WI38 (cell line): ENCODE measurements at regions not wholly inside any gene's neighbourhood (a gene's known extent, or its start where the extent isn't known, plus 50 kb on each side); places are given as distances from the start of the nearest gene placed in this dataset.
"Not testable (repeated sequence)": the region's sequence is repeated elsewhere in the genome, so short reads cannot be mapped to it uniquely, and the experiment has no call there.

Experiments used
- H3K4me3 ChIP-seq: 2 replicates; pipeline ENCODE4 v1.5.1; 2011; ENCODE audit warnings: low read depth, mild to moderate bottlenecking, control low read depth, low read length
- TF ChIP-seq, protein P1 (sequence below): IDR thresholded peaks from 2 replicates; pipeline ENCODE4 v1.5.1; 2012; ENCODE audit warnings: low read depth, mild to moderate bottlenecking, control low read depth, low read length

DNA sequence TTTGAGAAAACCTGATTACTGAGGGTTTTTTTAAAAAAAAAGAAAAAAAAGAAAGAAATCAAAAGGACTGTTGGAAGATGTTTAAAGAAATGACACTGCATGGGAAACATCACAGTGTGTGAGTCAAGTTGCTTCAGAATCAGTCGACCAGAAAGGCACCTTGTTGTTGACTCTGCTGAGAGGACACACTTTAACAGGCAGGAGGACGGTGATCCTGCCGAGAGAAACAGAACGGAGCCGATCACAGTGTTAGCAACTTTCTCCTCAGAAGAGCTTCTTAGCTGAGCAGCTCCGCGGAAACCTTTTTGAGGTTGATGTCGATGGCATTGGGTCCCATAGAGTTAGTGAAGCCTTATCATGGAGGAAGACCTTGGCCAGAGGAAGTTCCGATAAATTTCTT, 538.7 kb downstream of the RBFOX1 start:
- TF ChIP-seq, protein P1, sequence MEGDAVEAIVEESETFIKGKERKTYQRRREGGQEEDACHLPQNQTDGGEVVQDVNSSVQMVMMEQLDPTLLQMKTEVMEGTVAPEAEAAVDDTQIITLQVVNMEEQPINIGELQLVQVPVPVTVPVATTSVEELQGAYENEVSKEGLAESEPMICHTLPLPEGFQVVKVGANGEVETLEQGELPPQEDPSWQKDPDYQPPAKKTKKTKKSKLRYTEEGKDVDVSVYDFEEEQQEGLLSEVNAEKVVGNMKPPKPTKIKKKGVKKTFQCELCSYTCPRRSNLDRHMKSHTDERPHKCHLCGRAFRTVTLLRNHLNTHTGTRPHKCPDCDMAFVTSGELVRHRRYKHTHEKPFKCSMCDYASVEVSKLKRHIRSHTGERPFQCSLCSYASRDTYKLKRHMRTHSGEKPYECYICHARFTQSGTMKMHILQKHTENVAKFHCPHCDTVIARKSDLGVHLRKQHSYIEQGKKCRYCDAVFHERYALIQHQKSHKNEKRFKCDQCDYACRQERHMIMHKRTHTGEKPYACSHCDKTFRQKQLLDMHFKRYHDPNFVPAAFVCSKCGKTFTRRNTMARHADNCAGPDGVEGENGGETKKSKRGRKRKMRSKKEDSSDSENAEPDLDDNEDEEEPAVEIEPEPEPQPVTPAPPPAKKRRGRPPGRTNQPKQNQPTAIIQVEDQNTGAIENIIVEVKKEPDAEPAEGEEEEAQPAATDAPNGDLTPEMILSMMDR, result no peak
- no peak overlapping the region for H3K4me3 ChIP-seq

DNA sequence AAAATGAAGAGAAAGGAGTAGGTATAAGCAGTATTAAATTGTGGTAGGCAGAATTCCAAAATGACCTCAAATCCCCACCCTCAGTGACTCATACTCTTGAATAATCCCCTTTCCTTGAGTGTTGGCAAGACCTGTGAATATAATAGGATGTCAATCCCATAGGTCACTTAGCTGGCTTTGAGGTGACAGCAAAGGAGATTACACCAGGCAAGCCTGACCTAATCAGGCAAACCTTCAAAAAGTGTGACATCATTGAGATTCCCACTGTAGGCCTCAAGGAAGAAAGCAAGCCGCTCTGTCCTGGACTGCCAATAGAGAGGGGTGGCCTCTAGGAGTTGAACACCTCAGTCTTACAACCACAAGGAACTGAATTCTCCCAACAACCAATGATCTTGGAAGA, 535.2 kb downstream of the RBFOX1 start:
- no peak overlapping the region for H3K4me3 ChIP-seq
- TF ChIP-seq, protein P1, result no peak

DNA sequence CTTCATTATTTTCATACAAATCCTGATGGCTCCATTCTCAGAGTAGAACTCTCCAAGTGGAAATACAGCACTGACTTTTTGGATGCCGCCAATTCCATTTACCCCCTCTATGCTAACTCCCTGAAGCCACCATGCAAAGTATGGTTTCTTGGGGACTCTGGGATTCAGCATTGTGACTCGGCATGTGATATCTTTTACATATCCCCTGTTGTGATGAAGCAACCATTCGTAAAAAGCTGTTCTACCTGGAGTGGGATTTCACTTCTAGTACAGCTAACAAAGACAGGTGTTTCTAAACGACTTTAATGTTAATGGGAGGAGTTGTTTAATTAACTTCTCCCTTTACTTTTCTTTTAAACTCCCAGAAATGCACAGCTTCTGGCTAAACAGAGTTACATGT, 533.5 kb downstream of the RBFOX1 start:
- TF ChIP-seq, protein P1, result no peak
- H3K4me3 ChIP-seq, result no peak overlapping the region

DNA sequence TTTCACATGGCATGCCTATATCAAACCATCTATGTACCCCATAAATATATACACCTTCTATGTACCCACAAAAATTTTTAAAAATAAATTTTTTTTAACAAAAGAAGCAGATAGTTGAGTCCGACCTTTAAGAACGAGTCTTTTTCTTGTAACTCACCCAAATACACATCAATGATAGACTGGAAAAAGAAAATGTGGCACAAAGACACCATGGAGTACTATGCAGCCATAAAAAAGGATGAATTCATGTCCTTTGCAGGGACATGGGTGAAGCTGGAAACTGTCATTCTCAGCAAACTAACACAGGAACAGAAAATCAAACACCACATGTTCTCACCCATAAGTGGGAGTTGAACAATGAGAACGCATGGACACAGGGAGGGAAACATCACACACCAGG, 532.7 kb downstream of the RBFOX1 start:
- not testable (repeated sequence) for H3K4me3 ChIP-seq

DNA sequence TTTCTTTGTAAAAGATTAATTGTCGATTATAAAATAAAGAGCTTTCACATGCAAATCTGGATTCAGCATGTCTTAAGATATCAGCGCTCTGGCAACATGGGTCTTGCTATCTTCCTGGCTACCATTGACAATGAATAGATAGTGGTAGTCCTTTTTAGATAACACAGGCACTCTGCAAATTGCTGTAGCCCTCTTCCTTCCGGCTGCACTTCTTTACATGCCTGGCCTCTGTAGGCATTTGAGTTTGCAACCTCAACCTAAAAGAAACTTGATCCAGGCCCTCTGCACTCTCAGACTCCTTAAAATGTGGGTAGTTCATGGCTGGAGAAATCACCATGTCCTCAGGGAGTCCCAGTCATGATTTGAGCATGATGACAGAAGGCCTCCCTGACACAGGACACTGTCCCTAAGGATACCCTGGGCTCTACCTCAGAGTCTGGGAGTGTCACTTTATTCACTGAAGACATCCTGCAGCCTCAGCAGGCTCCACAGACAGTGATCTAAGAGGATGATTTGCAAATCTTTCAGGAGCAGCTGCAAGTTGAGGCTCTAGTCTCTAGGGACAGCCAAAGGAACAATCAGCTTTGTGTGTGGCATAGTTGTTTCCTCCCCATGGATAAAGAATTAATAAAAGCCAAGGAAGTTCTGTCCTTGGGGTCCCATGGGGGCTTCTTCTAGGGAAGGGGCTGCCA, 529.4 kb downstream of the RBFOX1 start:
- TF ChIP-seq, protein P1, result no peak
- no peak overlapping the region for H3K4me3 ChIP-seq

DNA sequence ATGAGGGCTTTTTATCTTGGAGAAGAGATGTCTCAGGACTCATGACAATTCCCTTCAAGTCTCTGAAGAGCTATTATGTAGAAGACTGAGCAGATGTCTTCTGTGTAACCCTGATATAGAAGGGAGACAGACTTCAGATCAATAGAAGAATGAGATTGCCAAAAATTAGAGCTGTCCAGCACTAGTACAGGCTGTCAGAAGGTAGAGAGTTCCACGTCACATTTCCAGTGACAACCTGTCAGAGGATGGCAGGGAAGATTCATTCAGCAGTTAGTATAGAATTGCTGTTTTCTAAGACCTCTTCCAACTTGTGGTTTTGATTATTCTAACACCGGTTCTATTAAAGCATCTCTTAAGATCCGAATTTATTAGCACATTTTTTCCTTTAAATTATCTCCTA, 520.6 kb downstream of the RBFOX1 start:
- no peak overlapping the region for H3K4me3 ChIP-seq
- TF ChIP-seq, protein P1, result no peak

DNA sequence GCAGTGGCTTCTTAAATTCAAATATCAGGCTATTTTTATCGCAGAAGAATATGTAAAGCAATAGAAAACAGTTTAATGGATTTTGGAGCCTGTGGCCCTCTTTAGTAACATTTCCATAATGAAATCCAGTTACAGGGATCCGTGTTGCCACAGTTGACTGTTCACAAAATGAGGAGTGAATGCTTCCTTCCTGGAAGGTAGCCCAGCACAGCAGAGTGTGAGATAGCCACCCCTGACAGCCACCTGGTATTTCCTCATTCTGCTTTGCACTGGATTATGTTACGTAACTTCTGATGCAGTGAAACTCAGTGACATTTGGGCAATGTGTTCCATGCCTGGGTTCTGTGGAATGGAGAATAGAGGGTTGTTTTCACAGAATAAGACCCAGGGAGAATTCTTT, 517.2 kb downstream of the RBFOX1 start:
- TF ChIP-seq, protein P1, result no peak
- no peak overlapping the region for H3K4me3 ChIP-seq

DNA sequence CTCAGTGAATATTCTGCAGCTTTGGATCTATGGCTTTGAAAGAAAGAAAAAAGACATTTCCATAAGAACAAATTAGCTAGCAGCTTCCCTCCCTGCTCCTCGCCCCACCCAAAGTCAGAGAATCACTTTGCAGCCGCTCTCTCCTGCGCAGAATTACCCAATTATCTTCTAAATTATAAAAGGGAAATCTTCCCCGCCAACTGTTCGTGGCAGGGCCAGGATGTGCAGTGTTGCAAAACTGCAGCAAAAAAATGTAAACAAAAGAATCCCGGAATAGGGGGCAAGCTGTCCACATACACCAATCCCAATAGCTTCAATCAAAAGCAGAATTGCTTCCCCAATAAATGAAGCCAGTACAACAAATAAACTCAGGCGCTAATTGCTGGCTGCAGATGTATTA, 510.6 kb downstream of the RBFOX1 start:
- H3K4me3 ChIP-seq, result no peak overlapping the region
- TF ChIP-seq, protein P1, result no peak
